Left renal cortex interstitium (tissue), 4 donors: ENCODE measurements at regions not wholly inside any gene's neighbourhood (a gene's known extent, or its start where the extent isn't known, plus 50 kb on each side); places are given as distances from the start of the nearest gene placed in this dataset.

Source experiments
- DNase-seq, 4 donors: peaks; one replicate each; pipeline ENCODE4 v3.0.0-alpha.2; 2013; ENCODE audit warnings: low read depth in 4 of 4, low spot score in 2 of 4, missing footprints in 1 of 4

DNA sequence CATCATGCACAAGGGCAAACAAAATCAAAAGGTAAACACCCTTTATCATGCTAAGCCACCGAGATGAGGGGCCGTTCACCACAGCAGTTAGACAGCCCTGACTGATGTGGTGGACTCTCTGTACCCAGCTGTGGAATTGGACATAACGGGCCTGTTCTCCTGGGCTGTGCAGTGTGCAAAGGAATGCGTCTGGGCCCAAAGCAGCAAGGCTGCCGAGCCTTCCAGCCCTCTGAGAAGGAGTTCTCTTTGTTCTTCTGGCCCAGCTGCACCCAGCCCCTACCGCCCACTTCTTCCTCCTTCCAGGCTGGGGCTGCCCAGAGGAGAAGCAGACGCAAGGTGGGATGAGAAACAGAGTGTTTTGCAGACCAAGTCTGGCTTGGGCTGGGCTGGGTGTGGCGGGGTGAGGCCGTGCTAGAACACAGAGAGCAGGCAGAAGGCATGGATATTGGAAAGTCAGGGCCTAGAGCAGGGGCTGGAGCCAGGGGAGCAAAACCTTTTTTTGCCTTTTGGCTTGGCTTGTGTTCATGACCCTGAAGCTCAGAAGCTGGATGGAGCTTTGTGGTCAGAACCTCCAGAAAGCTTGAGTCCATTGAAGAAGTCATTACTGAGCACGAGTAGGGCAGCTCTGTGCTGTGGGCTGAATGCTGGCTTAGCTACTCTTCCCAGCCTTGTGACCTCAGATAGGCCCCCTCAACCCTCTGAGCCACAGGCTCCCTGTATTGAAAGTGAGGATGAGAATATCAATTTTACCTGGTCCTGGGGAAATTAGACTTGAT lies 49.8 kb upstream of the SH3PXD2B start:
- DNase-seq = no peak
